CD4-positive, alpha-beta T cell treated with Interleukin-4 for 4 hours (primary cell): ENCODE measurements at regions not wholly inside any gene's neighbourhood (a gene's known extent, or its start where the extent isn't known, plus 50 kb on each side); places are given as distances from the start of the nearest gene placed in this dataset.
"Not testable (repeated sequence)": the region's sequence is repeated elsewhere in the genome, so short reads cannot be mapped to it uniquely, and the experiment has no call there.

Source experiments
- DNase-seq: peaks from one replicate; pipeline ENCODE4 v3.0.0-alpha.2; 2020

- DNase-seq: no peak
Measured at GRCh38 chr6:163893609-163894189, 479.2 kb downstream of the QKI start.

- DNase-seq: no peak
Measured at GRCh38 chr6:163892824-163893561, 478.5 kb downstream of the QKI start.

- DNase-seq: no peak
Measured at GRCh38 chr6:163889904-163890514, 475.5 kb downstream of the QKI start.

- no peak for DNase-seq
Measured at GRCh38 chr6:163888030-163888819, 473.7 kb downstream of the QKI start.

- DNase-seq: no peak
Measured at GRCh38 chr6:163886428-163886827, 471.9 kb downstream of the QKI start.

- no peak for DNase-seq
Measured at GRCh38 chr6:163883984-163884383, 469.5 kb downstream of the QKI start.

- no peak for DNase-seq
Measured at GRCh38 chr6:163878698-163879097, 464.2 kb downstream of the QKI start.

GRCh38 chr6:163877877-163878639 is 463.5 kb downstream of the QKI start:
- no peak for DNase-seq

GRCh38 chr6:163876391-163876790 is 461.9 kb downstream of the QKI start:
- no peak for DNase-seq

GRCh38 chr6:163874784-163875183 is 460.3 kb downstream of the QKI start:
- DNase-seq: no peak

- no peak for DNase-seq
Measured at GRCh38 chr6:163872335-163872734, 457.8 kb downstream of the QKI start.

GRCh38 chr6:163871616-163872015 is 457.1 kb downstream of the QKI start:
- no peak for DNase-seq

GRCh38 chr6:163867518-163868292 is 453.2 kb downstream of the QKI start:
- no peak for DNase-seq

GRCh38 chr6:163866192-163866591 is 451.7 kb downstream of the QKI start:
- DNase-seq: no peak

- DNase-seq: no peak
Measured at GRCh38 chr6:163863565-163863964, 449.0 kb downstream of the QKI start.

GRCh38 chr6:163862701-163863100 is 448.2 kb downstream of the QKI start:
- no peak for DNase-seq

GRCh38 chr6:163861627-163862026 is 447.1 kb downstream of the QKI start:
- DNase-seq: no peak

GRCh38 chr6:163860287-163861081 is 446.0 kb downstream of the QKI start:
- no peak for DNase-seq

- DNase-seq: not testable (repeated sequence)
Measured at GRCh38 chr6:163858870-163859269, 444.4 kb downstream of the QKI start.

GRCh38 chr6:163857421-163857820 is 442.9 kb downstream of the QKI start:
- no peak for DNase-seq

GRCh38 chr6:163850874-163851273 is 436.4 kb downstream of the QKI start:
- no peak for DNase-seq
